ENCODE measurements at regions not wholly inside any gene's neighbourhood (a gene's known extent, or its start where the extent isn't known, plus 50 kb on each side); places are given as distances from the start of the nearest gene placed in this dataset.

DNA sequence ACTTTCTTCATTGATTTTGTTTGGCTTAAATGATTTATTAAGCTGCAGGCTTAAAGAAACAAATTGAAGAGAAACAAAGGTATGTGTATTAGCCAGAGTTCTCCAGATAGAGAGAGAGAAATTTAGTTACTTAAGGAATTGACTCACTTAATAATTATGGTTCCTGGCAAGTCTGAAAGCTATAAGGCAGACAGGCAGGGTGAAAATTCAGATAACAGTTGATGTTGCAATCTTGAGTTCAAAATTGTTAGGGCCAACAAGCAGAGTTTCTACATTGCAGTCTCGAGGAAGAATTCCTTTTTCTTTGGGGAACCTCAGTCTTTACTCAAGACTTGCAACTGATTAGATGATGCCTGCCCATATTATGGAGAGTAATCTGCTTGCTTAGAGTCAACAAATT is 593.5 kb downstream of the ADCYAP1 start:
- Mint-ChIP-seq H3K36me3 (ENCODE audit: low read depth) (no peaks in the 10 kb centered on the region), H3K9me3 (ENCODE audit: low read depth) (peaks cover 22% of the 10 kb centered on the region), H3K4me3 (ENCODE audit: unreplicated experiment) (no peak overlapping the region), H3K4me1 (ENCODE audit: low read depth) (no peaks in the 10 kb centered on the region), H3K27ac (ENCODE audit: unreplicated experiment) (no peak overlapping the region), H3K27me3 (ENCODE audit: low read depth) (peaks cover 3% of the 10 kb centered on the region)
- TF ChIP-seq, protein P1, sequence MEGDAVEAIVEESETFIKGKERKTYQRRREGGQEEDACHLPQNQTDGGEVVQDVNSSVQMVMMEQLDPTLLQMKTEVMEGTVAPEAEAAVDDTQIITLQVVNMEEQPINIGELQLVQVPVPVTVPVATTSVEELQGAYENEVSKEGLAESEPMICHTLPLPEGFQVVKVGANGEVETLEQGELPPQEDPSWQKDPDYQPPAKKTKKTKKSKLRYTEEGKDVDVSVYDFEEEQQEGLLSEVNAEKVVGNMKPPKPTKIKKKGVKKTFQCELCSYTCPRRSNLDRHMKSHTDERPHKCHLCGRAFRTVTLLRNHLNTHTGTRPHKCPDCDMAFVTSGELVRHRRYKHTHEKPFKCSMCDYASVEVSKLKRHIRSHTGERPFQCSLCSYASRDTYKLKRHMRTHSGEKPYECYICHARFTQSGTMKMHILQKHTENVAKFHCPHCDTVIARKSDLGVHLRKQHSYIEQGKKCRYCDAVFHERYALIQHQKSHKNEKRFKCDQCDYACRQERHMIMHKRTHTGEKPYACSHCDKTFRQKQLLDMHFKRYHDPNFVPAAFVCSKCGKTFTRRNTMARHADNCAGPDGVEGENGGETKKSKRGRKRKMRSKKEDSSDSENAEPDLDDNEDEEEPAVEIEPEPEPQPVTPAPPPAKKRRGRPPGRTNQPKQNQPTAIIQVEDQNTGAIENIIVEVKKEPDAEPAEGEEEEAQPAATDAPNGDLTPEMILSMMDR (IDR thresholded peaks at IDR 0.05), result no peak
- DNase-seq (ENCODE audit: low spot score), result no peak

GRCh38 chr18:1499265-1499664 is 594.6 kb downstream of the ADCYAP1 start:
- H3K36me3 Mint-ChIP-seq (ENCODE audit: low read depth), result no peaks in the 10 kb centered on the region

DNA sequence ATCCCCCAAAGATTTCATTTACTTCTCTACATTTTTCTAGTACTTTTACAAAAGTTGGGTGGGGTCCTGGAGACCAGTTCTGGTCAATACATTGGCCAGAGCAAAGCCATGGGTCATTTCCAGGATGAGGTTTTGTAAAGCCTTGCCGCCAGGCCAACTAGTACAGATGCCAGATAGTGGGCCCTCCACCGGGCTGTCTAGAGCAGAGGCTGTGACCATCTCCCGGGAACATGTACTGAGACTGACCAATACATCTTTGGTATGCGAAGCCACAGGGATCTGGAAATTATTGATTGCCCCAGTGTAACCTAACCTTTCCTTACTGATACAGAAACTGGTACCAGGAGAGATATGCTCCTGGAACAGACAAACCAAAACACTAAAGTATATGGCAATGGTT is 599.2 kb downstream of the ADCYAP1 start:
- H3K36me3 Mint-ChIP-seq (ENCODE audit: low read depth), result no peaks in the 10 kb centered on the region
- H3K4me3 Mint-ChIP-seq (ENCODE audit: unreplicated experiment), result no peak overlapping the region
- TF ChIP-seq, protein P1 (IDR thresholded peaks at IDR 0.05), result no peak
- H3K9me3 Mint-ChIP-seq (ENCODE audit: low read depth), result no peaks in the 10 kb centered on the region
- H3K27ac Mint-ChIP-seq (ENCODE audit: unreplicated experiment), result no peak overlapping the region
- peaks cover 7% of the 10 kb centered on the region for H3K27me3 Mint-ChIP-seq (ENCODE audit: low read depth)
- no peak for DNase-seq (ENCODE audit: low spot score)
- no peaks in the 10 kb centered on the region for H3K4me1 Mint-ChIP-seq (ENCODE audit: low read depth)

More at GRCh38 chr18:1499265-1499664, 594.6 kb downstream of the ADCYAP1 start:
- Mint-ChIP-seq H3K9me3 (ENCODE audit: low read depth) (peaks cover 18% of the 10 kb centered on the region), H3K4me1 (ENCODE audit: low read depth) (no peaks in the 10 kb centered on the region), H3K27ac (ENCODE audit: unreplicated experiment) (no peak overlapping the region), H3K27me3 (ENCODE audit: low read depth) (peaks cover 3% of the 10 kb centered on the region), H3K4me3 (ENCODE audit: unreplicated experiment) (no peak overlapping the region)
- TF ChIP-seq, protein P1 (IDR thresholded peaks at IDR 0.05), result peak; percentile 72
- no peak for DNase-seq (ENCODE audit: low spot score)

- Mint-ChIP-seq H3K9me3 (ENCODE audit: low read depth) (no peaks in the 10 kb centered on the region), H3K4me1 (ENCODE audit: low read depth) (no peaks in the 10 kb centered on the region), H3K27me3 (ENCODE audit: low read depth) (peaks cover 7% of the 10 kb centered on the region), H3K4me3 (ENCODE audit: unreplicated experiment) (no peak overlapping the region), H3K27ac (ENCODE audit: unreplicated experiment) (no peak overlapping the region), H3K36me3 (ENCODE audit: low read depth) (no peaks in the 10 kb centered on the region)
- TF ChIP-seq, protein P1 (IDR thresholded peaks at IDR 0.05), result no peak
- no peak for DNase-seq (ENCODE audit: low spot score)
Measured at GRCh38 chr18:1505856-1506255, 601.2 kb downstream of the ADCYAP1 start.

DNA sequence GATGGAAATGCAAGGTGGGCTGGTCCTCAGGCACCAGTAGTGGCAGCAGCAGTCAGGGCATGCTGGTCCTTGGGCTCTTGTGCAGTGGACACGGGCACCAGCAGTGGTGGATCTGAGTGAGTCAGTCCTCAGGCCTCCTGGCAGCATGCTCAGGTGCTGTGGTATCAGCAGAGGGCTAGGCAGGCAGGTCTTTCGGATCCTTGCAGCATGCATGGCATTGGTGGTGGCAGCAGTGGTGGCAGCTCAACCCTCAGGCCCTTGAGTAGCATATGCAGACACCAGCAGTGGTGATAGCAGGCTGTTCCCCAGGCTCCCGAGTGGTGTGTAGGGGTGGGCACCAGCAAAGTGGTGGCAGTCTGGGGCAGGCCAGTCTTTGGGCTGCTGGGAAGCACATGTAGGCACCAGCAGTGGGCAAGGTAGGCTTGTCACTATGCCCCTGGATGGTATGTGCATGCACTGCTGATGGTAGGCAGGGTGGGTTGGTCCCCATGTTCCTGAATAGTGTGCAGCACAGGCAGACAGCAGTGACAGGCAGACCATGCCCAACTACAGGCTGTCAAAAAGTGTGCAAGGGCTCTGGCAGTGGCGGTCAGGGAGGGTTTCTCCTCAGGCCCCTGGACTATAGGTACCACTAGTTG is 606.0 kb downstream of the ADCYAP1 start:
- Mint-ChIP-seq H3K4me3 (ENCODE audit: unreplicated experiment) (no peak overlapping the region), H3K4me1 (ENCODE audit: low read depth) (no peaks in the 10 kb centered on the region), H3K36me3 (ENCODE audit: low read depth) (no peaks in the 10 kb centered on the region), H3K27me3 (ENCODE audit: low read depth) (peaks cover 2% of the 10 kb centered on the region), H3K27ac (ENCODE audit: unreplicated experiment) (no peak overlapping the region), H3K9me3 (ENCODE audit: low read depth) (no peaks in the 10 kb centered on the region)
- DNase-seq (ENCODE audit: low spot score), result no peak
- TF ChIP-seq, protein P1 (IDR thresholded peaks at IDR 0.05), result no peak
